Superior temporal gyrus (tissue), 1 donor: ENCODE measurements at regions not wholly inside any gene's neighbourhood (a gene's known extent, or its start where the extent isn't known, plus 50 kb on each side); places are given as distances from the start of the nearest gene placed in this dataset.

Source experiments
- DNase-seq: peaks from one replicate; pipeline ENCODE4 v3.0.0-alpha.2; 2016; ENCODE audit errors: extremely low spot score

- no peak for DNase-seq
Measured at GRCh38 chr4:74613266-74613665, 168.3 kb downstream of the AREG start.

- DNase-seq, result no peak
Measured at GRCh38 chr4:74615411-74615810, 170.5 kb downstream of the AREG start.

GRCh38 chr4:74618166-74618565 lies 173.2 kb downstream of the AREG start:
- no peak for DNase-seq

GRCh38 chr4:74618659-74619058 lies 173.7 kb downstream of the AREG start:
- DNase-seq, result no peak

- no peak for DNase-seq
Measured at GRCh38 chr4:74619931-74620702, 174.2 kb downstream of the BTC start.

GRCh38 chr4:74621616-74622015 lies 172.7 kb downstream of the BTC start:
- DNase-seq, result no peak

- DNase-seq, result no peak
Measured at GRCh38 chr4:74623041-74623440, 171.3 kb downstream of the BTC start.

GRCh38 chr4:74624351-74625151 lies 169.8 kb downstream of the BTC start:
- no peak for DNase-seq

GRCh38 chr4:74625981-74626380 lies 168.3 kb downstream of the BTC start:
- DNase-seq, result no peak

GRCh38 chr4:74627093-74627492 lies 167.2 kb downstream of the BTC start:
- no peak for DNase-seq

GRCh38 chr4:74627504-74627903 lies 166.8 kb downstream of the BTC start:
- no peak for DNase-seq

- no peak for DNase-seq
Measured at GRCh38 chr4:74628852-74629620, 165.3 kb downstream of the BTC start.

GRCh38 chr4:74630551-74630950 lies 163.8 kb downstream of the BTC start:
- DNase-seq, result no peak

- DNase-seq, result no peak
Measured at GRCh38 chr4:74631338-74631737, 163.0 kb downstream of the BTC start.

GRCh38 chr4:74631988-74632387 lies 162.3 kb downstream of the BTC start:
- no peak for DNase-seq

- DNase-seq, result no peak
Measured at GRCh38 chr4:74632634-74633033, 161.7 kb downstream of the BTC start.

- DNase-seq, result no peak
Measured at GRCh38 chr4:74635074-74635473, 159.2 kb downstream of the BTC start.

GRCh38 chr4:74635490-74636123 lies 158.7 kb downstream of the BTC start:
- DNase-seq, result no peak

GRCh38 chr4:74638001-74638400 lies 156.3 kb downstream of the BTC start:
- no peak for DNase-seq

GRCh38 chr4:74638689-74639088 lies 155.6 kb downstream of the BTC start:
- DNase-seq, result no peak

GRCh38 chr4:74640111-74640903 lies 154.0 kb downstream of the BTC start:
- DNase-seq, result no peak
